ENCODE measurements at regions not wholly inside any gene's neighbourhood (a gene's known extent, or its start where the extent isn't known, plus 50 kb on each side); places are given as distances from the start of the nearest gene placed in this dataset.

GRCh38 chr5:74544811-74545210 lies 95.7 kb downstream of the ENC1 start:
- no peak for TF ChIP-seq CTCF (IDR thresholded peaks at IDR 0.05; ENCODE audit: low read length, missing control alignments)
- H3K4me3 ChIP-seq (replicated peaks; ENCODE audit: low read depth, low read length) = no peak overlapping the region
- no peak for DNase-seq (ENCODE audit: low read depth)

- peak; percentile 74 for DNase-seq (ENCODE audit: low read depth)
- H3K4me3 ChIP-seq (replicated peaks; ENCODE audit: low read depth, low read length) = peak overlapping the region; percentile 4
- TF ChIP-seq CTCF (IDR thresholded peaks at IDR 0.05; ENCODE audit: low read length, missing control alignments) = no peak
Measured at GRCh38 chr5:74543162-74543995, 97.1 kb downstream of the ENC1 start.

GRCh38 chr5:74542482-74542881 lies 98.0 kb downstream of the ENC1 start:
- peak; percentile 26 for DNase-seq (ENCODE audit: low read depth)
- TF ChIP-seq CTCF (IDR thresholded peaks at IDR 0.05; ENCODE audit: low read length, missing control alignments) = no peak

GRCh38 chr5:74541381-74541781 lies 99.1 kb downstream of the ENC1 start:
- H3K4me3 ChIP-seq (replicated peaks; ENCODE audit: low read depth, low read length) = no peak overlapping the region
- peak; percentile 26 for DNase-seq (ENCODE audit: low read depth)
- TF ChIP-seq CTCF (IDR thresholded peaks at IDR 0.05; ENCODE audit: low read length, missing control alignments) = no peak

More at GRCh38 chr5:74542482-74542881, 98.0 kb downstream of the ENC1 start:
- no peak overlapping the region for H3K4me3 ChIP-seq (replicated peaks; ENCODE audit: low read depth, low read length)

- no peak overlapping the region for H3K4me3 ChIP-seq (replicated peaks; ENCODE audit: low read depth, low read length)
- DNase-seq (ENCODE audit: low read depth) = peak; percentile 26
- no peak for TF ChIP-seq CTCF (IDR thresholded peaks at IDR 0.05; ENCODE audit: low read length, missing control alignments)
Measured at GRCh38 chr5:74540622-74541021, 99.9 kb downstream of the ENC1 start.

- DNase-seq (ENCODE audit: low read depth) = no peak
- H3K4me3 ChIP-seq (replicated peaks; ENCODE audit: low read depth, low read length) = no peak overlapping the region
- no peak for TF ChIP-seq CTCF (IDR thresholded peaks at IDR 0.05; ENCODE audit: low read length, missing control alignments)
Measured at GRCh38 chr5:74539986-74540385, 100.5 kb downstream of the ENC1 start.

GRCh38 chr5:74538206-74538661 lies 102.3 kb downstream of the ENC1 start:
- no peak for TF ChIP-seq CTCF (IDR thresholded peaks at IDR 0.05; ENCODE audit: low read length, missing control alignments)
- peak; percentile 94 for DNase-seq (ENCODE audit: low read depth)
- no peak overlapping the region for H3K4me3 ChIP-seq (replicated peaks; ENCODE audit: low read depth, low read length)
